ENCODE measurements at regions not wholly inside any gene's neighbourhood (a gene's known extent, or its start where the extent isn't known, plus 50 kb on each side); places are given as distances from the start of the nearest gene placed in this dataset.

DNA sequence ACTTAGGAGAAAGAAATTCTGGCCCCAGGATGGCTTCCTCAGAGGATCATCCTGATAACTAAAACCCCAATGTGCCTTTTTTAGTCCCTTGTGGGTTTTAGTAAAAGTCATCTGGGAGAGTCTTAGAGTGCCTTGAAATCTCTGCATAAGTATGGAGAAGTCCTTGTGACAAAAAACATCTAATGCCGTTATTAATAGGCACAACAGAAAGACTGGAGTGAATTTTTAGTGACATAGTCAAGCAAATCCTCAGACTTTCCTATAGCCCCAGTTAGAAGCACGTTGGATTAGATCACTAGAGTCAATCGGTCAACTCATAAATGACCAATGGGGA, 108.2 kb upstream of the MPDZ start:
- TF ChIP-seq SP1 (IDR thresholded peaks at IDR 0.05): no peak
- no peak for TF ChIP-seq REST (IDR thresholded peaks at IDR 0.05)
- TF ChIP-seq NR2F2 (IDR thresholded peaks at IDR 0.05): no peak
- no peak for TF ChIP-seq EGR1 (IDR thresholded peaks at IDR 0.05; ENCODE audit: low read depth in 2 of 2)
- TF ChIP-seq, protein P1, sequence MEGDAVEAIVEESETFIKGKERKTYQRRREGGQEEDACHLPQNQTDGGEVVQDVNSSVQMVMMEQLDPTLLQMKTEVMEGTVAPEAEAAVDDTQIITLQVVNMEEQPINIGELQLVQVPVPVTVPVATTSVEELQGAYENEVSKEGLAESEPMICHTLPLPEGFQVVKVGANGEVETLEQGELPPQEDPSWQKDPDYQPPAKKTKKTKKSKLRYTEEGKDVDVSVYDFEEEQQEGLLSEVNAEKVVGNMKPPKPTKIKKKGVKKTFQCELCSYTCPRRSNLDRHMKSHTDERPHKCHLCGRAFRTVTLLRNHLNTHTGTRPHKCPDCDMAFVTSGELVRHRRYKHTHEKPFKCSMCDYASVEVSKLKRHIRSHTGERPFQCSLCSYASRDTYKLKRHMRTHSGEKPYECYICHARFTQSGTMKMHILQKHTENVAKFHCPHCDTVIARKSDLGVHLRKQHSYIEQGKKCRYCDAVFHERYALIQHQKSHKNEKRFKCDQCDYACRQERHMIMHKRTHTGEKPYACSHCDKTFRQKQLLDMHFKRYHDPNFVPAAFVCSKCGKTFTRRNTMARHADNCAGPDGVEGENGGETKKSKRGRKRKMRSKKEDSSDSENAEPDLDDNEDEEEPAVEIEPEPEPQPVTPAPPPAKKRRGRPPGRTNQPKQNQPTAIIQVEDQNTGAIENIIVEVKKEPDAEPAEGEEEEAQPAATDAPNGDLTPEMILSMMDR (IDR thresholded peaks at IDR 0.05; ENCODE audit: low read depth, low read length, missing input control): no peak
- TF ChIP-seq YY1 (IDR thresholded peaks at IDR 0.05): no peak
- Histone ChIP-seq H3K36me3 (ENCODE audit: control insufficient read depth in 4 of 4, insufficient read depth in 3 of 4, low read depth in 1 of 4, low read length in 3 of 4) (no peaks in the 10 kb centered on the region), H3K27ac (ENCODE audit: low read depth in 1 of 2, low read length in 2 of 2) (no peak overlapping the region), H3K4me3 (ENCODE audit: low read depth in 1 of 3, low read length in 3 of 3) (no peak overlapping the region), H3K9me3 (ENCODE audit: control insufficient read depth in 4 of 4, low read length in 3 of 4) (peaks cover 0 to 6% (median 2%) of the 10 kb centered on the region in 4 donors), H3K9ac (ENCODE audit: low read depth in 1 of 2, low read length in 2 of 2) (no peak overlapping the region), H3K27me3 (ENCODE audit: control insufficient read depth in 4 of 4, insufficient read depth in 4 of 4, low read length in 3 of 4) (no peaks in the 10 kb centered on the region), H3K4me1 (ENCODE audit: control insufficient read depth in 4 of 4, insufficient read depth in 4 of 4, low read length in 3 of 4) (no peaks in the 10 kb centered on the region)
- WGBS: 75% methylated on average over 3 of the region's 3 CpGs
- no peak for DNase-seq (ENCODE audit: low spot score)

- Histone ChIP-seq H3K4me1 (ENCODE audit: control insufficient read depth in 4 of 4, insufficient read depth in 4 of 4, low read length in 3 of 4) (no peaks in the 10 kb centered on the region), H3K4me3 (ENCODE audit: low read depth in 1 of 3, low read length in 3 of 3) (no peak overlapping the region), H3K27me3 (ENCODE audit: control insufficient read depth in 4 of 4, insufficient read depth in 4 of 4, low read length in 3 of 4) (no peaks in the 10 kb centered on the region), H3K27ac (ENCODE audit: low read depth in 1 of 2, low read length in 2 of 2) (no peak overlapping the region), H3K9me3 (ENCODE audit: control insufficient read depth in 4 of 4, low read length in 3 of 4) (peaks cover 0 to 6% (median 2%) of the 10 kb centered on the region in 4 donors), H3K9ac (ENCODE audit: low read depth in 1 of 2, low read length in 2 of 2) (no peak overlapping the region), H3K36me3 (ENCODE audit: control insufficient read depth in 4 of 4, insufficient read depth in 3 of 4, low read depth in 1 of 4, low read length in 3 of 4) (no peaks in the 10 kb centered on the region)
- TF ChIP-seq NR2F2 (IDR thresholded peaks at IDR 0.05) (peak; percentile 56), SP1 (IDR thresholded peaks at IDR 0.05) (no peak)
- no peak for DNase-seq (ENCODE audit: low spot score)
- WGBS: 67% methylated on average over 4 of the region's 4 CpGs
Observed at GRCh38 chr9:13386935-13387733, 107.6 kb upstream of the MPDZ start.

GRCh38 chr9:13386316-13386715, 106.8 kb upstream of the MPDZ start:
- peaks cover 0 to 3% (median 0%) of the 10 kb centered on the region in 4 donors for H3K9me3 ChIP-seq (ENCODE audit: control insufficient read depth in 4 of 4, low read length in 3 of 4)
- H3K9ac ChIP-seq (ENCODE audit: low read depth in 1 of 2, low read length in 2 of 2): no peak overlapping the region
- no peaks in the 10 kb centered on the region for H3K27me3 ChIP-seq (ENCODE audit: control insufficient read depth in 4 of 4, insufficient read depth in 4 of 4, low read length in 3 of 4)
- H3K27ac ChIP-seq (ENCODE audit: low read depth in 1 of 2, low read length in 2 of 2): no peak overlapping the region
- TF ChIP-seq YY1 (IDR thresholded peaks at IDR 0.05) (no peak), EGR1 (IDR thresholded peaks at IDR 0.05; ENCODE audit: low read depth in 2 of 2) (no peak), JUND (IDR thresholded peaks at IDR 0.05) (no peak), FOXA2 (IDR thresholded peaks at IDR 0.05) (no peak), MAX (IDR thresholded peaks at IDR 0.05) (no peak), HNF4A (conservative IDR thresholded peaks at IDR 0.05) (no peak), SP1 (IDR thresholded peaks at IDR 0.05) (no peak), TAF1 (conservative IDR thresholded peaks at IDR 0.05) (no peak), ATF3 (IDR thresholded peaks at IDR 0.05) (no peak)
- TF ChIP-seq, protein P1 (IDR thresholded peaks at IDR 0.05; ENCODE audit: low read depth, low read length, missing input control): no peak
- no peaks in the 10 kb centered on the region for H3K36me3 ChIP-seq (ENCODE audit: control insufficient read depth in 4 of 4, insufficient read depth in 3 of 4, low read depth in 1 of 4, low read length in 3 of 4)
- no peak overlapping the region for H3K4me3 ChIP-seq (ENCODE audit: low read depth in 1 of 3, low read length in 3 of 3)
- DNase-seq (ENCODE audit: low spot score): no peak
- H3K4me1 ChIP-seq (ENCODE audit: control insufficient read depth in 4 of 4, insufficient read depth in 4 of 4, low read length in 3 of 4): no peaks in the 10 kb centered on the region
- WGBS: 87% methylated on average over 2 of the region's 2 CpGs
